Neural cell (in vitro differentiated cells): ENCODE measurements at regions not wholly inside any gene's neighbourhood (a gene's known extent, or its start where the extent isn't known, plus 50 kb on each side); places are given as distances from the start of the nearest gene placed in this dataset.
"Not testable (repeated sequence)": the region's sequence is repeated elsewhere in the genome, so short reads cannot be mapped to it uniquely, and the experiment has no call there.

Experiments
- H2AFZ ChIP-seq: fragments of 200-600, 300-800 bp; sonication (generic), shearing (Covaris generic); 2 replicates; pipeline ENCODE4 v1.6.0; 2014; ENCODE audit warnings: low read depth, mild to moderate bottlenecking, antibody characterized with exemption, low read length, moderate library complexity
- H3F3A ChIP-seq: fragments of 200-600 bp; shearing (Covaris generic); 2 replicates; pipeline ENCODE4 v1.6.1; 2016; ENCODE audit warnings: mild to moderate bottlenecking, moderate library complexity, mixed read lengths, antibody characterized with exemption, low read length; ENCODE audit not compliant: insufficient read depth, poor library complexity, severe bottlenecking
- H3K27ac ChIP-seq: fragments of 200-600, 300-800 bp; sonication (generic), shearing (Covaris generic); 2 replicates; pipeline ENCODE4 v1.5.1; 2014; ENCODE audit warnings: mild to moderate bottlenecking, low read length, moderate library complexity
- H3K27me3 ChIP-seq: fragments of 300-800, 200-600 bp; sonication (generic), shearing (Covaris generic); 2 replicates; pipeline ENCODE4 v1.6.0; 2014; ENCODE audit warnings: mild to moderate bottlenecking, low read depth, low read length, moderate library complexity; ENCODE audit not compliant: insufficient read depth
- H3K36me3 ChIP-seq: fragments of 300-800, 200-600 bp; sonication (generic), shearing (Covaris generic); 2 replicates; pipeline ENCODE4 v1.5.1; 2014; ENCODE audit warnings: mild to moderate bottlenecking, antibody characterized with exemption, low read length, moderate library complexity; ENCODE audit not compliant: insufficient read depth
- H3K4me2 ChIP-seq: fragments of 300-800, 200-600 bp; sonication (generic), shearing (Covaris generic); 2 replicates; pipeline ENCODE4 v1.6.0; 2014; ENCODE audit warnings: mild to moderate bottlenecking, low read length
- H3K4me3 ChIP-seq: fragments of 300-800, 200-600 bp; sonication (generic), shearing (Covaris generic); 2 replicates; pipeline ENCODE4 v1.5.1; 2014; ENCODE audit warnings: mild to moderate bottlenecking, low read length, moderate library complexity
- H3K79me2 ChIP-seq: fragments of 200-600 bp; shearing (Covaris generic); replicated peaks from 2 replicates; pipeline ENCODE4 v1.6.0; 2014; ENCODE audit warnings: mild to moderate bottlenecking, low read length, moderate library complexity; ENCODE audit not compliant: insufficient read depth
- H3K9ac ChIP-seq: fragments of 300-800, 200-600 bp; sonication (generic), shearing (Covaris generic); 2 replicates; pipeline ENCODE4 v1.6.1; 2016; ENCODE audit warnings: mild to moderate bottlenecking, low read length, mixed read lengths
- H3K9me2 ChIP-seq: fragments of 200-600 bp; shearing (Covaris generic); 2 replicates; pipeline ENCODE4 v1.6.1; 2016; ENCODE audit warnings: mild to moderate bottlenecking, low read length, mixed read lengths; ENCODE audit not compliant: insufficient read depth
- H3K9me3 ChIP-seq: fragments of 200-600, 300-800 bp; sonication (generic), shearing (Covaris generic); 2 replicates; pipeline ENCODE4 v1.6.1; 2016; ENCODE audit warnings: mild to moderate bottlenecking, mixed run types, low read length, moderate library complexity, mixed read lengths
- H4K20me1 ChIP-seq: fragments of 200-600 bp; shearing (Covaris generic); 2 replicates; pipeline ENCODE4 v1.6.1; 2016; ENCODE audit warnings: mild to moderate bottlenecking, mixed run types; ENCODE audit not compliant: insufficient read depth
- CTCF ChIP-seq: fragments of 450-650 bp; IDR thresholded peaks from 2 replicates; pipeline ENCODE4 v1.5.1; 2014; ENCODE audit warnings: antibody characterized with exemption, mild to moderate bottlenecking, moderate library complexity; ENCODE audit not compliant: poor library complexity, severe bottlenecking
- EP300 ChIP-seq: fragments of 450-650 bp; conservative IDR thresholded peaks from 2 replicates; pipeline ENCODE4 v1.6.1; 2014; ENCODE audit warnings: antibody characterized with exemption, mild to moderate bottlenecking, moderate library complexity; ENCODE audit not compliant: poor library complexity, severe bottlenecking
- EZH2 ChIP-seq: fragments of 200-600, 300-800 bp; shearing (Covaris generic), sonication (generic); IDR thresholded peaks from 2 replicates; pipeline ENCODE4 v1.6.1; 2014; ENCODE audit warnings: antibody characterized with exemption, low read length, borderline replicate concordance, mild to moderate bottlenecking; ENCODE audit not compliant: insufficient read depth, poor library complexity, severe bottlenecking
- MXI1 ChIP-seq: fragments of 450-650 bp; conservative IDR thresholded peaks from 2 replicates; pipeline ENCODE4 v1.6.1; 2014; ENCODE audit warnings: antibody characterized with exemption, mild to moderate bottlenecking; ENCODE audit not compliant: poor library complexity, severe bottlenecking
- POLR2AphosphoS5 ChIP-seq: IDR thresholded peaks from 2 replicates; pipeline ENCODE4 v1.6.1; 2012
- RAD21 ChIP-seq: fragments of 450-650 bp; conservative IDR thresholded peaks from 2 replicates; pipeline ENCODE4 v1.6.1; 2014; ENCODE audit warnings: antibody characterized with exemption, mild to moderate bottlenecking, moderate library complexity
- REST ChIP-seq: IDR thresholded peaks from 2 replicates; pipeline ENCODE4 v1.6.1; 2012; ENCODE audit warnings: borderline replicate concordance
- SMC3 ChIP-seq: fragments of 450-650 bp; conservative IDR thresholded peaks from 2 replicates; pipeline ENCODE4 v1.6.1; 2014; ENCODE audit warnings: antibody characterized with exemption, mild to moderate bottlenecking, moderate library complexity; ENCODE audit not compliant: poor library complexity
- TAF1 ChIP-seq: IDR thresholded peaks from 2 replicates; pipeline ENCODE4 v1.6.1; 2012; ENCODE audit warnings: low read depth

GRCh38 chr7:49094866-49095265 lies 170.5 kb downstream of the CDC14C start:
- TF ChIP-seq REST (no peak), POLR2AphosphoS5 (no peak), MXI1 (no peak), EP300 (no peak), CTCF (no peak), EZH2 (no peak), TAF1 (no peak), RAD21 (no peak)
- Histone ChIP-seq H3K9ac (no peak overlapping the region), H3F3A (no peaks in the 10 kb centered on the region)

GRCh38 chr7:49099587-49100326 lies 175.4 kb downstream of the CDC14C start:
- TF ChIP-seq EP300 (no peak), MXI1 (no peak), RAD21 (no peak), TAF1 (no peak), CTCF (no peak), POLR2AphosphoS5 (no peak), REST (no peak), EZH2 (no peak), SMC3 (no peak)
- Histone ChIP-seq H3K36me3 (no peaks in the 10 kb centered on the region), H3K9me3 (no peaks in the 10 kb centered on the region), H3F3A (no peaks in the 10 kb centered on the region), H4K20me1 (no peaks in the 10 kb centered on the region), H3K27ac (no peak overlapping the region), H3K9me2 (no peaks in the 10 kb centered on the region), H3K4me2 (no peak overlapping the region), H3K27me3 (no peaks in the 10 kb centered on the region), H3K79me2 (no peaks in the 10 kb centered on the region), H2AFZ (no peak overlapping the region), H3K9ac (no peak overlapping the region), H3K4me3 (no peak overlapping the region)

More at GRCh38 chr7:49094866-49095265, 170.5 kb downstream of the CDC14C start:
- Histone ChIP-seq H3K4me2 (no peak overlapping the region), H3K4me3 (no peak overlapping the region), H3K27ac (no peak overlapping the region), H3K27me3 (no peaks in the 10 kb centered on the region), H4K20me1 (no peaks in the 10 kb centered on the region), H2AFZ (no peak overlapping the region), H3K36me3 (no peaks in the 10 kb centered on the region), H3K9me3 (no peaks in the 10 kb centered on the region), H3K79me2 (no peaks in the 10 kb centered on the region), H3K9me2 (no peaks in the 10 kb centered on the region)

- not testable (repeated sequence) for H4K20me1 ChIP-seq, H3K27ac ChIP-seq, H3K79me2 ChIP-seq, H3K9me3 ChIP-seq, H3K4me3 ChIP-seq, H2AFZ ChIP-seq, H3K9me2 ChIP-seq, H3F3A ChIP-seq, H3K36me3 ChIP-seq, H3K27me3 ChIP-seq, H3K9ac ChIP-seq, H3K4me2 ChIP-seq
Observed at GRCh38 chr7:49100908-49101740, 176.8 kb downstream of the CDC14C start.
